LNCaP clone FGC (cell line): ENCODE measurements at regions not wholly inside any gene's neighbourhood (a gene's known extent, or its start where the extent isn't known, plus 50 kb on each side); places are given as distances from the start of the nearest gene placed in this dataset.

ENCODE experiments used
- DNase-seq: peaks from one replicate; pipeline ENCODE4 v3.0.0-alpha.2; 2011; ENCODE audit warnings: low read depth
- H3K4me3 ChIP-seq: 2 replicates; pipeline ENCODE4 v1.5.1; 2011; ENCODE audit warnings: mild to moderate bottlenecking, low read depth, low read length, control low read depth
- CTCF ChIP-seq: IDR thresholded peaks from 2 replicates; pipeline ENCODE4 v1.5.1; 2012; ENCODE audit warnings: mild to moderate bottlenecking; ENCODE audit not compliant: control insufficient read depth, insufficient read depth; ENCODE audit errors: extremely low read depth

- H3K4me3 ChIP-seq: no peak overlapping the region
- TF ChIP-seq CTCF: no peak
- DNase-seq: no peak
These were observed 62.2 kb upstream of the ADORA2B start for GRCh38 chr17:15882777-15883176.

GRCh38 chr17:15883617-15884111 is 61.3 kb upstream of the ADORA2B start:
- no peak overlapping the region for H3K4me3 ChIP-seq
- no peak for TF ChIP-seq CTCF
- DNase-seq: no peak

- TF ChIP-seq CTCF: no peak
- H3K4me3 ChIP-seq: no peak overlapping the region
- no peak for DNase-seq
These were observed 60.2 kb upstream of the ADORA2B start for GRCh38 chr17:15884731-15885130.

GRCh38 chr17:15885770-15886169 is 59.2 kb upstream of the ADORA2B start:
- DNase-seq: no peak
- no peak for TF ChIP-seq CTCF
- no peak overlapping the region for H3K4me3 ChIP-seq

- no peak for TF ChIP-seq CTCF
- H3K4me3 ChIP-seq: no peak overlapping the region
- DNase-seq: no peak
These were observed 58.7 kb upstream of the ADORA2B start for GRCh38 chr17:15886221-15886620.

- no peak overlapping the region for H3K4me3 ChIP-seq
- no peak for TF ChIP-seq CTCF
- DNase-seq: no peak
These were observed 58.1 kb upstream of the ADORA2B start for GRCh38 chr17:15886804-15887203.

- no peak overlapping the region for H3K4me3 ChIP-seq
- DNase-seq: no peak
- TF ChIP-seq CTCF: no peak
These were observed 56.5 kb upstream of the ADORA2B start for GRCh38 chr17:15888436-15888835.
